NCI-H2227 (cell line): ENCODE measurements at regions not wholly inside any gene's neighbourhood (a gene's known extent, or its start where the extent isn't known, plus 50 kb on each side); places are given as distances from the start of the nearest gene placed in this dataset.
"Not testable (repeated sequence)": the region's sequence is repeated elsewhere in the genome, so short reads cannot be mapped to it uniquely, and the experiment has no call there.

Source experiments
- DNase-seq: peaks from one replicate; lab custom pipeline; 2025; ENCODE audit not compliant: unreplicated experiment; lab: John Stamatoyannopoulos, UW

DNA sequence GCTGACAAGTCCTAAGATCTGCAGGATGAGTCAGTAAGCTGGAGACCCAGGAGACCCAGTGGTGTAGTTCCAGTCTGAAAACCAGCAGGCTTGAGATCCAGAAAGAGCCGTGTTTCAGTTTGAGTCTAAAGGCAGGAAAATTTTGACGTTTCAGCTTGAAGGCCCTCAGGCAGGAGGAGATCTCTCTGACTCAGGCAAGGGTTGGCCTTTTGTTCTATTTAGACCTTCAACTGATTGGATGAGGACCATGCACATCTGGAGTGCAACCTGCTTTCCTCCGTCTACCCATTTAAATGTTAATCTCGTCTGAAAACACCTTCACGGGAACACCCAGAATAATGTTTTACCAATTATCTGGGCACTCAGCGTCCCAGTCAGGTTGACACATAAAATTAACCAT, 69.5 kb downstream of the NPIPA7 start:
- DNase-seq, result not testable (repeated sequence)

DNA sequence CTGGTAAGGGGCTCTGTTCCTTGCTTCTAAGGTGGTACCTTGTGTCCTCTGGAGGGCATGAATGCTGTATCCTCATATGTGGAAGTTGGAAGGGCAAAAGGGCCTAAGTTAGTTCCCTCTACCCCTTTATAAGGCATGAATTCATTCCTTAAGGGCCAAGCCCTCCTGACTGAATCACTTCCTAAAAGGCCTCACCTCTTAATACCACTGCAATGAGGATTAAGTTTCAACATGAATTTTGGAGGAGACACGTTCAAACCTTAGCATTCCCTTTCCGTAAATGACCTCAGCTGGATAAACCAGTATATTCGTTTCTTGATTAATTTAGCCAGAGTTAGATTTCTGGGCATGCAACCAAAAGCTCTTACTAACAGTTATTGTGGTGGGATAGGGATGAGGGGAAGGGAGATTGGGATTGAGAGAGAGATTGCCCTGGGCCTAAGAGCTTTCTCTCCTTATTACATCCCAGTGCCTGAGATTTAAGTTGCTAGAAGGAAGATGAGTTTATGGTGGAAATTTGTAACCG, 70.8 kb downstream of the NPIPA7 start:
- not testable (repeated sequence) for DNase-seq

- DNase-seq, result not testable (repeated sequence)
Measured at GRCh38 chr16:16451721-16452410, 72.9 kb downstream of the NPIPA7 start.

- not testable (repeated sequence) for DNase-seq
Measured at GRCh38 chr16:16458579-16458978, 79.6 kb downstream of the NPIPA7 start.

GRCh38 chr16:16463792-16464191, 84.9 kb downstream of the NPIPA7 start:
- not testable (repeated sequence) for DNase-seq

DNA sequence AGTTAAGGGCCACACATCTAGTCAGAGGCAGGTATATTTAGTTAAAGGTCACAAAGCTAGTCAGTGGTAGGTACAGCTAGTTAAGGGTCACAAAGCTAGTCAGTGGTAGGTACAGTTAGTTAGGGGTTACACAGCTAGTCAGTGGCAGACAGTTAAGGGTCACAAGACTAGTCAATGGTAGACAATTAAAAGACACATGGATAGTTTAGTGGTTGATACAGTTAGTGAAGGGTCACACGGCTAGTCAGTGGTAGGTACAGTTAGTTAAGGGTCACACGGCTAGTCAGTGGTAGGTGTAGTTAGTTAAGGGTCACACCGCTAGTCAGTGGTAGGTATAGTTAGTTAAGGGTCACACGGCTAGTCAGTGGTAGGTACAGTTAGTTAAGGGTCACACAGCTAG, 110.0 kb downstream of the NPIPA7 start:
- DNase-seq, result not testable (repeated sequence)

- not testable (repeated sequence) for DNase-seq
Measured at GRCh38 chr16:16489466-16489865, 110.5 kb downstream of the NPIPA7 start.

DNA sequence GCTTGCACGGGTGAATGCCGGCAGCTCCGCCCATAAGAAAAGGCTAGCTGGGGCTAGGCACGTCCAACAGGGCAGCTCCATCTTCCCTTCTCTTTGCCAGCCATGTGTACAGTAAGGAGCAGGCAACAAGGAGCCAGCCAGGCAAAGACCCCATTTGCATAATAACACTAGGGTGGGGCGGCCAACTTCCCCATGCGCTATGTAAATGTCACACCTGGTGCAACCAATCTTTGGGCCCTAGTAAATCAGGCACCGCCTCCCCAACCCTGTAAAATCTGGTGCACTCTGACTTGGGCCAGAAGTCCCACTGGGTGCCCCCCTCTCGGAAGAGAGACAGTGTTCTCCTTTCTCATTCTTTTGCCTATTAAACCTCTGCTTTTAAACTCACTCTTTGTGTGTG, 115.2 kb downstream of the NPIPA7 start:
- DNase-seq, result not testable (repeated sequence)

DNA sequence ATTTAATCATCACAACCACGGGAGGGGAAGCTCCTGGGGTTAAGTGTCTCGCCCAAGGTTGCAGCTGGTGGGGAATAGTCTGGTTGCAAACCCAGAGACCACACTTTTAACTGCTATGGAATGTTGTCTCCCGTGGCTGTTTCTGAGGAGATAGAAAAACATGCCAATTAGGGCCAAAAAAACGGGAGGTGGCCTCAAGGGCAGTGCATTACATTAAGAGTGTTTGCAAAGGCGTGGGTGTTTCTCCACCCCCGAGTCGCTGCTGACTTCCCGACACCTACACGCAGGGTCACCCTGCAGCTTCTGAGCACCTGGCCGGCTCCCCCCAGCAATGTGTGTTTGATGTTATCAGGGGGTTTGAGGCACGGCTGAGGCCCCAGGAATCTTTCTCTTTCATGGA, 116.1 kb downstream of the NPIPA7 start:
- not testable (repeated sequence) for DNase-seq

DNA sequence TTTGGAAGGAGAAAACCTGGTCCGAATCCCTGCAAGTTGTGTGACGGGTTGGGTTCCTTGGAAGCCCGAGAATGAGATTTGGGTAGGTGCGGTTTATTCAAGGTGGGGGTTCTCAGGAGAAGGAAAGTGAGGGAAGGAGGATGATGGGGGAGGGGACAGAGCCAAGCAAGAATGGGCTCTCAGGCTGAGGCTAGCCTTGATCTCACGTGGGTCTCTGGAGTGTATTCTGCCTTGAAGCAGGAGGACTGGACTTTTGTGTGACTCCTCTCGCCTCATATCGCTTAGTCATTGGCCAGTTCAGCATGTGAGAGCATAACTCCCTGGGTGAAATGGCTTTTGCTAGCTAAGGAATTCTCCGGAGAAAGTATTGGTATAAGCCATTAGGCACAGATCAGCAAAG, 120.9 kb downstream of the NPIPA7 start:
- DNase-seq, result not testable (repeated sequence)

GRCh38 chr16:16507041-16507440, 128.1 kb downstream of the NPIPA7 start:
- DNase-seq, result not testable (repeated sequence)

DNA sequence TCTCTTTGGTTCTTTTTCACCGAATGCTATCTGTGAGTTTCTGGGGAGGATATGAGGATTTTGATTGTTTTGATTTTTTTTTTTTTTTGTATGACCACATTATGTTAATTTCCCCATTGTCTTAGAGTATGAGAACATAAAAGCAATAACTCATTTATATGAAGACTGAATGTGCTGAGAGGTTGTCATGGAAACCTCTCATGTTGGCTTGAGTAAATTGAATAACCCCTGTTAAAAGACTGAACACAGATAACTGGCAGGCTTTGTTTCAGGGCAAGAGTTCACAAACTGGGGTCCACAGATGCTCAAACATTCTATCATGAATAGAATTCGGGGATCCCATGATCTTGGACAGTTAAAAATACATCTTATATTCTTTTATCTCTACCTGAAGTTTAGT, 129.4 kb downstream of the NPIPA7 start:
- not testable (repeated sequence) for DNase-seq

- DNase-seq, result not testable (repeated sequence)
Measured at GRCh38 chr16:16519395-16519794, 140.5 kb downstream of the NPIPA7 start.

DNA sequence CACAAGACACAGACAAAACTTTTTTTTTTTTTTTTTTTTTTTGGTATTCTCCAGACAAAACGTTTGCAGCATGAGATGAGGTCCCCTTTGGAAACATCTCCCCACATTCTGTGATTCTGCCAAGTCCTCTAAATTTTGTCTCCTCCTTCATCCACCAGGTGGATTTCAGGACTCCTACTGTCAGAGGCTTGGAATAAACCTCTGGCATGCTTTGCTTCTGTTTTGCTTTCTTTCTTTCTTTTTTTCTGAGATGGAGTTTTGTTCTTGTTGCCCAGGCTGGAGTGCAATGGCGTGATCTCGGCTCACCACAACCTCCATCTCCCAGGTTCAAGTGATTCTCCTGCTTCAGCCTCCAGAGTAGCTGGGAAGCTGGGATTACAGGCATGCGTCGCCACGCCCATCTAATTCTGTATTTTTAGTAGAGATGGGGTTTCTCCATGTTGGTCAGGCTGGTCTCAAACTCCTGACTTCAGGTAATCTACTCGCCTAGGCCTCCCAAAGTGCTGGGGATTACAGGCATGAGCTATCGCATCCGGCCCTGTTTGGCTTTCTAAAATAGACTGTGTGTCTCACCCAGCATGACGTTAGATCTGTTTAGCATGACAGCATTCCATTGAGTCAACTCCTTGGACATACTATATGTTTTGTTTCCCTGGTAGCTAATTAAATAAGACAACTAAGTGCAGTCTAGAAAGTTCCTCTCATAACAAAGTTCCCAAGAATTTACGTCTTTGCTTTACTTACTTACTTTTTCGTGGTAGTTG, 142.5 kb downstream of the NPIPA7 start:
- not testable (repeated sequence) for DNase-seq

DNA sequence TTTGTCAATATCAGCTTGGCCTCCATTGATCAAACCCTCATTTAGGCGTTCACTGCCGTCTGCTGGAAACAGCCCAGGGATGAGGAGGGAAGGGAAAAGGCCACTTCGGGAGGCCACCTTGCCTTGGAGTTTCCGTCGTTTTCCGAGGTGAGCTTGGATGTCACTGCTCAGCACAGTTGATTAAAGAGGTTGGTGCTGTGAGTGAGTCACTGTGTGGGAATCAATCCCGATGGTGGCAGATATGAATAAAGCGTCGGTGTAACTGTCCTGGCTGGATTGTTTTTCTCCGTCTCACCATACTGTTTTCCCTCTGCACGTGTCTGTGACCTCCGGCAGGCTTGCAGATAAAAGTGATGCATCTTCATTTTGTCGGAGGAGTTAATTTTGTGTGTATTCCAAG, 148.1 kb downstream of the NPIPA7 start:
- not testable (repeated sequence) for DNase-seq

- not testable (repeated sequence) for DNase-seq
Measured at GRCh38 chr16:16530744-16531143, 151.8 kb downstream of the NPIPA7 start.

DNA sequence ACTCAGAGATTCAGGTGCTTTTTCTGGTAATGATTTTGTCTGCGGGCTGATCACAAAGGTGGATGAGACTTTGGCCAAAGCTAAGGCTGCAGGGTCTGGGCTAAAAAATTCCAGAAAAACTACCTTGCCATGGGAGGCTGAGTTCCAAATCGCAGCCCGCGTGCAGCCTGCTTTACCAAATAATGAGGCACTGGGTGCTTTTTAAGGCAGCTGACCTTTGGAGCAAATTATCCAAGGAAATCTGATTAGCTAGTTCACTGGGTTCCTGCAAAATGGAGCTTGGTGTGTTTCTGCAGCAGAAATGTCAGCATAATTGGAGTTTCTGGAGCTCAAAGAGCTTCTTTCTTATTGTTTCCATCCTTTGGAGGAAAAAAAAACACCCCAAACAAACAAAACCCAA, 156.6 kb downstream of the NPIPA7 start:
- DNase-seq, result not testable (repeated sequence)

DNA sequence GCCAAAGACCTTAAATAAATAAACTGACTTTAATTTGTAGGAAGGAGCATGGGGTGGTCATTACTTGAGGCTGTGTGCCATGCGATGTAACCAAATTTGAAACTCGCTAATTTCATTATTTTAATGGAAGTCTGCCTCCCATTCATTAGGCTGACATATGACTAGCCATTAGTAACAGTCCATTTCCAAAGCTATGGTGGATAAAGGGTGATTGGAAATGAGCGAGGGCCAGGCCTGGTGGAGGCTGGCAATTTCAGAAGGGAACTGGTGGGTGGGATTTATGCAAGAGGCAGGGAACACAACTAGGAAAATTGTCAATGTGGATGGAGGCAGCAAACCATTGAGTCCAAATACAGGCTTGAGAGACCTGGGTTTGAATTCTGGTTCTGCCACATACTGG, 157.2 kb downstream of the NPIPA7 start:
- not testable (repeated sequence) for DNase-seq

DNA sequence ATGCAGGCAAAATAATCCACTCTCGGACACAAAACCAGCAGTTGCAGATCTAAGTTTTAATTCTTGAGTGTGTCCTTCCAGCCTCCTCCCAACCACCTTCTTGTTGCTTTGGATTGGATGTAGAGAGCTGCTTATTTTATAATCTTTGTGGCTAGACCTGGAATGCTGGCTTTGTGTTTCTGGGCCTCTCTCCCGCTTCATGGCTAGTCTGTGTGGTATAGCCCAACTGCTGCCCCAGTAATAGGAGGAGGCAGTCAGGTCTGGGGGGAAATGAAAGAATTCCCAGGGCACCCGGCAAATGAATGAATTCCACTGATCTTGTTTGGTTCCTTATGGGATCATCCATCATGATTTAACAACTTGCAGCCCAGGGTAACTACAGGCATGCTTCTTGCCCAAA, 170.8 kb downstream of the NPIPA7 start:
- not testable (repeated sequence) for DNase-seq

DNA sequence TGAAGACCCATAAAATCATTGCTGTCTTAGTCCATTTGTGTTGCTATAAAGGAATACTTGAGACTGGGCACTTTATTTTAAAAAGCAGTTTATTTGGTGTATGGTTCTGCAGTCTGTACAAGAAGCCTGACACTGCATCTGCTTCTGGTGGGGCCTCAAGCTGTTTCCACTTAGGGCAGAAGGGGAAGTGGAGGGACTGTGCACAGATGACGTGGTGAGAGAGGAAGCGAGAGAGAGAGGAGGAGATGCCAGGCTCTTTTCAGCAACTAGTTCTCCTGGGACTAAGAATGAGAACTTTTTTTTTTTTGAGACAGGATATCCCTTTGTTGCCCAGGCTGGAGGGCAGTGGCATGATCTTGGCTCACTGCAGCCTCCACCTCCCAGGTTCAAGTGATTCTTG, 171.9 kb downstream of the NPIPA7 start:
- not testable (repeated sequence) for DNase-seq

DNA sequence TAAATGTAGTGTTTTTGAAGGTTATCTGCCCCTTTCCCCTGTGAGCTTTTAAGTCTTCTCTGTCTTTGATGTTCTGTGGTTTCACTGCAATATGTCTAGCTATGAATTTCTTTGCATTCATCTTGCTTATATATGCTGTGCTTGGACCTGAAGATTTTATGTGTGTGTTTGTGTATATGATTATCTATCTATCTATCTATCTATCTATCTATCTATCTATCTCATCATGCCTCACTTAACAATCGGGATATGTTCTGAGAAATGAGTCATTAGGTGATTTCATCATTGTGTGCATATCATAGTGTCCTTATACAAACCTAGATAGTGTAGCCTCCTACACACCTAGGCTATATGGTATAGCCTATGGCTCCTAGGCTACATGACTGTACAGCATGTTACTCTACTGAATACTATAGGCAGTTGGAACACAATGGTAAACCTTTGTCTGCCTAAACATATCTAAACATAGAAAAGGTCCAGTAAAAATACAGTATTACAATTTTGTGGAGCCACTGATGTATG, 173.9 kb downstream of the NPIPA7 start:
- not testable (repeated sequence) for DNase-seq
